ENCODE measurements at regions not wholly inside any gene's neighbourhood (a gene's known extent, or its start where the extent isn't known, plus 50 kb on each side); places are given as distances from the start of the nearest gene placed in this dataset.

DNA sequence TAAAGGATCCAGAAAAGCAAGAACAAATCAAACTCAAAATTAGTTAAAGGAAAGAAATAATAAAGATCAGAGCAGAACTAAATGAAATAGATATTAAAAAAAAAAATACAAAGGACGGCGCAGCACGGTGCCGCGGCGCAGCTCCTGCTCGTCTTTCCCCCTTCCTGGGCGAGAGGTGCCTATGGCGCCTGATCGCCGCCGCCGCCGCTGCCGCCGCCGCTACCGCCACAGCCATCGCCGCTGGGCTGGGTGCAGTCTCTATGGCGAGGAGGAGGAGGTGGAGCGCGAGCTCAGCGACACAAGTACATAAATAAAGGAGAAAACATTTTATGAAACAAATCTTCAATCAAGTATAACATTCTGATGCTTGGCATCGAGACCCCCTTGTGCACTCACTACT, 77.6 kb upstream of the VANGL1 start:
- ATAC-seq (ENCODE audit: low read depth) (peak; percentile 29; the same call in 1 of the 2 replicates), DNase-seq (no peak)
- Histone ChIP-seq H3K14ac (replicated peaks; ENCODE audit: low read depth, low read length) (no peak overlapping the region), H4K91ac (ENCODE audit: insufficient read depth, low read depth, low read length) (no peak overlapping the region), H2BK15ac (ENCODE audit: low read depth, low read length) (no peak overlapping the region), H2AFZ (replicated peaks; ENCODE audit: low read length, poor library complexity) (peak overlapping the region; percentile 40), H3K9me1 (ENCODE audit: insufficient read depth, low read length) (no peaks in the 10 kb centered on the region), H3K9me3 (ENCODE audit: control insufficient read depth, insufficient read depth, low read length) (peaks cover 5% of the 10 kb centered on the region; the same call in 1 of the 2 replicates), H2AK9ac (replicated peaks; ENCODE audit: low read depth, low read length, poor library complexity) (no peak overlapping the region), H3K27ac (ENCODE audit: insufficient read depth, low read length) (no peak overlapping the region), H3K4me2 (ENCODE audit: low read depth, low read length) (no peak overlapping the region), H3K56ac (ENCODE audit: extremely low read depth, insufficient read depth, low read length) (no peak overlapping the region), H3K27me3 (ENCODE audit: control insufficient read depth, insufficient read depth, low read length) (peaks cover 17% of the 10 kb centered on the region), H2AK5ac (ENCODE audit: low read depth, low read length) (no peak overlapping the region), H3K4ac (ENCODE audit: low read depth, low read length) (no peak overlapping the region), H3K9ac (ENCODE audit: low read depth, low read length) (no peak overlapping the region), H2BK120ac (ENCODE audit: low read depth, low read length) (no peak overlapping the region), H3K36me3 (ENCODE audit: control insufficient read depth, insufficient read depth, low read length) (no peaks in the 10 kb centered on the region), H4K8ac (ENCODE audit: low read depth in 2 of 2, low read length in 2 of 2) (no peak overlapping the region), H4K5ac (ENCODE audit: low read depth, low read length) (no peak overlapping the region), H2BK20ac (ENCODE audit: low read depth, low read length) (no peak overlapping the region), H3K4me3 (ENCODE audit: insufficient read depth, low read depth, low read length) (no peak overlapping the region), H3K79me1 (ENCODE audit: low read depth in 1 of 2, low read length in 2 of 2) (no peaks in the 10 kb centered on the region), H3K4me1 (ENCODE audit: control insufficient read depth, insufficient read depth, low read length) (no peaks in the 10 kb centered on the region), H3K23ac (ENCODE audit: low read depth, low read length) (no peak overlapping the region), H4K20me1 (ENCODE audit: insufficient read depth, low read length) (no peaks in the 10 kb centered on the region), H2BK5ac (ENCODE audit: low read depth, low read length, poor library complexity, severe bottlenecking) (no peak overlapping the region), H3K18ac (ENCODE audit: low read depth, low read length) (no peak overlapping the region)
- TF ChIP-seq MAZ (IDR thresholded peaks at IDR 0.05; ENCODE audit: borderline replicate concordance, low read depth, low read length): no peak
- intact Hi-C loops (cut with micrococcal nuclease) (no loop called here), in situ Hi-C loops (cut with MboI; ENCODE audit: low sequenced_read_pairs) (no loop called here), dilution Hi-C loops (cut with HindIII; ENCODE audit: low sequenced_read_pairs, unreplicated experiment) (no loop called here)
- no TSS peak for BruUV-seq (replicated peaks)
- ChIA-PET CTCF (no interaction called here), POLR2A (ENCODE audit: unreplicated experiment) (no interaction called here)
- WGBS, 2 experiments (ENCODE audit: extremely low coverage in 2 of 2, insufficient read length in 1 of 2): no CpG with 5 or more reads among the region's 25 CpGs

Measured in IMR-90 (cell line).